ENCODE measurements at regions not wholly inside any gene's neighbourhood (a gene's known extent, or its start where the extent isn't known, plus 50 kb on each side); places are given as distances from the start of the nearest gene placed in this dataset.
"Not testable (repeated sequence)": the region's sequence is repeated elsewhere in the genome, so short reads cannot be mapped to it uniquely, and the experiment has no call there.

DNA sequence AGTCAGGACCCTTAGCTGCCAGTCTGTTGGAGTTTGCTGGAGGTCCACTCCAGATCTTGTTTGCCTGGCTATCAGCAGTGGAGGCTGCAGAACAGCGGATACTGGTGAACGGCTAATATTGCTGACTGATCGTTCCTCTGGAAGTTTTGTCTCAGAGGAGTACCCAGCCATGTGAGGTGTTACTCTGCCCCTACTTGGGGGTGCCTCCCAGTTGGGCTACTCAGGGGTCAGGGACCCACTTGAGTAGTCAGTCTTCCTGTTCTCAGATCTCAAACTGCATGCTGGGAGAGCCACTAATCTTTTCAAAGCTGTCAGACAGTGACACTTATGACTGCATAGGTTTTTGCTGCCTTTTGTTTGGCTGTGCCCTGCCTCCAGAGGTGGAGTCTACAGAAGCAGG lies 160.5 kb downstream of the OR4A47 start:
- TF ChIP-seq, protein P1, sequence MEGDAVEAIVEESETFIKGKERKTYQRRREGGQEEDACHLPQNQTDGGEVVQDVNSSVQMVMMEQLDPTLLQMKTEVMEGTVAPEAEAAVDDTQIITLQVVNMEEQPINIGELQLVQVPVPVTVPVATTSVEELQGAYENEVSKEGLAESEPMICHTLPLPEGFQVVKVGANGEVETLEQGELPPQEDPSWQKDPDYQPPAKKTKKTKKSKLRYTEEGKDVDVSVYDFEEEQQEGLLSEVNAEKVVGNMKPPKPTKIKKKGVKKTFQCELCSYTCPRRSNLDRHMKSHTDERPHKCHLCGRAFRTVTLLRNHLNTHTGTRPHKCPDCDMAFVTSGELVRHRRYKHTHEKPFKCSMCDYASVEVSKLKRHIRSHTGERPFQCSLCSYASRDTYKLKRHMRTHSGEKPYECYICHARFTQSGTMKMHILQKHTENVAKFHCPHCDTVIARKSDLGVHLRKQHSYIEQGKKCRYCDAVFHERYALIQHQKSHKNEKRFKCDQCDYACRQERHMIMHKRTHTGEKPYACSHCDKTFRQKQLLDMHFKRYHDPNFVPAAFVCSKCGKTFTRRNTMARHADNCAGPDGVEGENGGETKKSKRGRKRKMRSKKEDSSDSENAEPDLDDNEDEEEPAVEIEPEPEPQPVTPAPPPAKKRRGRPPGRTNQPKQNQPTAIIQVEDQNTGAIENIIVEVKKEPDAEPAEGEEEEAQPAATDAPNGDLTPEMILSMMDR (IDR thresholded peaks at IDR 0.05): not testable (repeated sequence)
- TF ChIP-seq POLR2A, POLR2AphosphoS5 (IDR thresholded peaks at IDR 0.05): not testable (repeated sequence)
